ENCODE measurements at regions not wholly inside any gene's neighbourhood (a gene's known extent, or its start where the extent isn't known, plus 50 kb on each side); places are given as distances from the start of the nearest gene placed in this dataset.
"Not testable (repeated sequence)": the region's sequence is repeated elsewhere in the genome, so short reads cannot be mapped to it uniquely, and the experiment has no call there.

DNA sequence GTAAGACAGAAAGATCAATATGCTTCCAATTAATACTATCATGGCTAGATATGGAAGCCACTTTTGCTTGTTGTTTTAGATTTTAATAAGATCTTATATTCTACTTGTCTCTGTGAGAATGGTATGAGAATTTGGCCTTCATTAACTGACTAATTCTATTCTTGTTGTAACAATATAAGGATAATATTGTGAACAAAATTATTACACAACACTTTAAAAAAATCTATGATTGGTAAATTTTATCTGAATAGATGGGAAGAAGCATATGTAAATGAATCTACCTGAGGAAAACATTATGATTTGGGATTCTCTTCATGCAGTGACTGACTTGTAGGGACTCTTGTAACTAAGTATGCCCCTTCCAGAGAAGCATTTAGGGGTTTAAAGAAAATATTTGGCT is 308.9 kb upstream of the KCND2 start:
- DNase-seq = no peak
- TF ChIP-seq EZH2 (IDR thresholded peaks at IDR 0.05; ENCODE audit: low read depth) = no peak
- TF ChIP-seq, protein P1, sequence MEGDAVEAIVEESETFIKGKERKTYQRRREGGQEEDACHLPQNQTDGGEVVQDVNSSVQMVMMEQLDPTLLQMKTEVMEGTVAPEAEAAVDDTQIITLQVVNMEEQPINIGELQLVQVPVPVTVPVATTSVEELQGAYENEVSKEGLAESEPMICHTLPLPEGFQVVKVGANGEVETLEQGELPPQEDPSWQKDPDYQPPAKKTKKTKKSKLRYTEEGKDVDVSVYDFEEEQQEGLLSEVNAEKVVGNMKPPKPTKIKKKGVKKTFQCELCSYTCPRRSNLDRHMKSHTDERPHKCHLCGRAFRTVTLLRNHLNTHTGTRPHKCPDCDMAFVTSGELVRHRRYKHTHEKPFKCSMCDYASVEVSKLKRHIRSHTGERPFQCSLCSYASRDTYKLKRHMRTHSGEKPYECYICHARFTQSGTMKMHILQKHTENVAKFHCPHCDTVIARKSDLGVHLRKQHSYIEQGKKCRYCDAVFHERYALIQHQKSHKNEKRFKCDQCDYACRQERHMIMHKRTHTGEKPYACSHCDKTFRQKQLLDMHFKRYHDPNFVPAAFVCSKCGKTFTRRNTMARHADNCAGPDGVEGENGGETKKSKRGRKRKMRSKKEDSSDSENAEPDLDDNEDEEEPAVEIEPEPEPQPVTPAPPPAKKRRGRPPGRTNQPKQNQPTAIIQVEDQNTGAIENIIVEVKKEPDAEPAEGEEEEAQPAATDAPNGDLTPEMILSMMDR (conservative IDR thresholded peaks at IDR 0.05) = no peak
- Histone ChIP-seq H3K4me3 (no peak overlapping the region), H2AFZ (no peak overlapping the region), H3K79me2 (ENCODE audit: low read depth) (no peaks in the 10 kb centered on the region), H3K4me1 (replicated peaks; ENCODE audit: insufficient read depth) (no peaks in the 10 kb centered on the region), H3K36me3 (ENCODE audit: low read depth) (no peaks in the 10 kb centered on the region), H3F3A (ENCODE audit: insufficient read depth, low read depth) (no peaks in the 10 kb centered on the region), H3K9me2 (ENCODE audit: insufficient read depth) (no peaks in the 10 kb centered on the region), H3K27ac (no peak overlapping the region), H3K27me3 (ENCODE audit: insufficient read depth, low read depth) (no peaks in the 10 kb centered on the region), H3K9me3 (ENCODE audit: insufficient read depth, low read depth) (no peaks in the 10 kb centered on the region), H3K4me2 (no peak overlapping the region), H4K20me1 (ENCODE audit: insufficient read depth) (no peaks in the 10 kb centered on the region)
- no TSS peak for BruUV-seq (replicated peaks)
- intact Hi-C loops (cut with micrococcal nuclease; ENCODE audit: unreplicated experiment) = no loop called here
- CTCF ChIA-PET = no interaction called here
- POLR2A ChIA-PET (ENCODE audit: unreplicated experiment) = no interaction called here

DNA sequence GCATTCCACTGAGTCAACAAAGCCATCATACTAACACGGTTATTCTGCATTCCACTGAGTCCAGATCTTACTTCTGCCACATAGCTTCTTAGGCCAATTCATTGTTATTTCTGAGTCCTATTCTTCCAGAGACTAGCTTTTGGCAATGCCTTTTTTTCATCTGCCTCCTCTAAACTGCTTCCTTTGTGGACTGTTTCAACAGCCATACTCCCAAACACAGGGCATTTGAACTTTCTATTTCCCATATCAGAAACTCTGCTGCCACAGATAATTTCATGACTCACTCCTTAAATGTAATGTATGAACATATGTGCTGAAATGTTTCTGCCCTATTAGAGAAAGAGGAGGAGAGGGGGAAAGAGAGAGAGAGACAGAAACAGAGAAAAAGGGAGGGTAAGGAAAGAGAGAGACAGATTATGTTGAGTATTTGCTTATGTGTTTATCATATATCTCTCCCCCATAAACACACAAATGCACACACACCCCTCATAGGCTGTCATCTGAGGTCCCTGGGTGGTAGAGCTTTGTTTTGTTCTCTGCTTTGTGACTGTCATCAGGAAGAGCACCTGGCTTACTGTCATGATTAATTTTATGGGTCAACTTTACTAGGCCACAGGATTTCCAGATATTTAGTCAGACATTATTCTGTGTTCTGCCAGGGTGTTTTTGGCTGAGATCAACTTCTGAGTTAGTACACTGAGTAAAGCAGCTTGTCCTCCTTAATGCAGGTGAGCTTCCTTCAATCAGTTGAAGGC is 308.0 kb upstream of the KCND2 start:
- H4K20me1 ChIP-seq (ENCODE audit: insufficient read depth) = no peaks in the 10 kb centered on the region
- ChIA-PET CTCF (no interaction called here), POLR2A (ENCODE audit: unreplicated experiment) (no interaction called here)
- H3K9me2 ChIP-seq (ENCODE audit: insufficient read depth) = no peaks in the 10 kb centered on the region
- no peaks in the 10 kb centered on the region for H3K9me3 ChIP-seq (ENCODE audit: insufficient read depth, low read depth)
- H3K4me1 ChIP-seq (replicated peaks; ENCODE audit: insufficient read depth) = no peaks in the 10 kb centered on the region
- H3K79me2 ChIP-seq (ENCODE audit: low read depth) = no peaks in the 10 kb centered on the region
- no peak overlapping the region for H3K4me3 ChIP-seq
- TF ChIP-seq, protein P1 (conservative IDR thresholded peaks at IDR 0.05) = no peak
- no peak for TF ChIP-seq EZH2 (IDR thresholded peaks at IDR 0.05; ENCODE audit: low read depth)
- no peaks in the 10 kb centered on the region for H3F3A ChIP-seq (ENCODE audit: insufficient read depth, low read depth)
- H3K27me3 ChIP-seq (ENCODE audit: insufficient read depth, low read depth) = no peaks in the 10 kb centered on the region
- intact Hi-C loops (cut with micrococcal nuclease; ENCODE audit: unreplicated experiment) = no loop called here
- peak overlapping the region; percentile 6; the same call in 1 of the 2 replicates for H2AFZ ChIP-seq
- H3K27ac ChIP-seq = no peak overlapping the region
- BruUV-seq (replicated peaks) = no TSS peak
- H3K36me3 ChIP-seq (ENCODE audit: low read depth) = no peaks in the 10 kb centered on the region
- no peak overlapping the region for H3K4me2 ChIP-seq
- no peak for DNase-seq

DNA sequence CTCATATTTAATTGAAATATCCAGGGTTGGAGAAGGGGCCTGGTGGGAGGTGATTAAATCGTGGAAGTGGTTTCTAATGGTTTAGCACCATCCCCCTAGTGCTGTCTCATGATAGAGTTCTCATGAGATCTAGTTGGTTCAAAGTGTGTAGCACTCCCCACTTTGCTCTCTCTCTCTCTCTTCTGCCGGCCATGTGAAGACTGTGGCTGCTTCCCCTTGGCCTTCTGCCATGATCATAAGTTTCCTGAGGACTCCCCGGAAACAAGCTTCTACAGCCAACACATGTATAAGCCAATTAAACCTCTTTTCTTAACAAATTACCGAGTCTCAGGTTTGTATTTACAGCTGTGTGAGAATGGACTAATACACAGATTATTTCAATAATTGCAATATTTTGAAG is 305.8 kb upstream of the KCND2 start:
- intact Hi-C loops (cut with micrococcal nuclease; ENCODE audit: unreplicated experiment) = no loop called here
- Histone ChIP-seq H3K4me1 (replicated peaks; ENCODE audit: insufficient read depth) (no peaks in the 10 kb centered on the region), H3K9me3 (ENCODE audit: insufficient read depth, low read depth) (no peaks in the 10 kb centered on the region), H3K9me2 (ENCODE audit: insufficient read depth) (no peaks in the 10 kb centered on the region), H4K20me1 (ENCODE audit: insufficient read depth) (no peaks in the 10 kb centered on the region), H3F3A (ENCODE audit: insufficient read depth, low read depth) (no peaks in the 10 kb centered on the region), H3K27me3 (ENCODE audit: insufficient read depth, low read depth) (no peaks in the 10 kb centered on the region), H3K36me3 (ENCODE audit: low read depth) (no peaks in the 10 kb centered on the region), H3K27ac (no peak overlapping the region), H2AFZ (no peak overlapping the region), H3K79me2 (ENCODE audit: low read depth) (no peaks in the 10 kb centered on the region), H3K4me2 (no peak overlapping the region), H3K4me3 (no peak overlapping the region)
- no TSS peak for BruUV-seq (replicated peaks)
- CTCF ChIA-PET = no interaction called here
- DNase-seq = no peak
- TF ChIP-seq, protein P1 (conservative IDR thresholded peaks at IDR 0.05) = no peak
- no peak for TF ChIP-seq EZH2 (IDR thresholded peaks at IDR 0.05; ENCODE audit: low read depth)
- POLR2A ChIA-PET (ENCODE audit: unreplicated experiment) = no interaction called here

DNA sequence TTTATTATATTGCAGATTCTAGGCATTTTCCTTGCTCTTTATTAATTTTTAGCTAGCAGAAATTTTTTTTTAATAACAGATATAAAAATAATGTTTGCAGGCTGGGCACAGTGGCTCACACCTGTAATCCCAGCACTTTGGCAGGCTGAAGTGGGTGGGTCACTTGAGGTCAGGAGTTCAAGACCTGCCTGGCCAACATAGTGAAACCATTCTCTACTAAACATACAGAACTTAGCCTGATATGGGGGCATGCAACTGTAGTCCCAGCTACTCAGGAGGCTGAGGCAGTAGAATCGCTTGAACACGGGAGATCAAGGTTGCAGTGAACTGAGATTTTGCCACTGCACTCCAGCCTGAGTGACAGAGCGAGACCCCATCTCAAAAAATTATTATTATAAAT is 304.6 kb upstream of the KCND2 start:
- H3K4me3 ChIP-seq; POLR2A ChIA-PET (ENCODE audit: unreplicated experiment); H3K4me2 ChIP-seq: not testable (repeated sequence)

More for the DNA sequence above, 304.6 kb upstream of the KCND2 start:
- H3K9me3 ChIP-seq (ENCODE audit: insufficient read depth, low read depth); H3K36me3 ChIP-seq (ENCODE audit: low read depth); H3K9me2 ChIP-seq (ENCODE audit: insufficient read depth); H3K27me3 ChIP-seq (ENCODE audit: insufficient read depth, low read depth); H3K79me2 ChIP-seq (ENCODE audit: low read depth); H3K27ac ChIP-seq; H3F3A ChIP-seq (ENCODE audit: insufficient read depth, low read depth); intact Hi-C loops (cut with micrococcal nuclease; ENCODE audit: unreplicated experiment); H3K4me1 ChIP-seq (replicated peaks; ENCODE audit: insufficient read depth); H2AFZ ChIP-seq; CTCF ChIA-PET; BruUV-seq (replicated peaks); DNase-seq; H4K20me1 ChIP-seq (ENCODE audit: insufficient read depth): not testable (repeated sequence)
